ENCODE measurements at regions not wholly inside any gene's neighbourhood (a gene's known extent, or its start where the extent isn't known, plus 50 kb on each side); places are given as distances from the start of the nearest gene placed in this dataset.

GRCh38 chr4:43550981-43551627 is 658.6 kb downstream of the GRXCR1 start:
- no peaks in the 10 kb centered on the region for H3K36me3 ChIP-seq (replicated peaks in 1 of 2; ENCODE audit: insufficient read depth in 1 of 2, low read depth in 2 of 2)
- ATAC-seq = no peak
- WGBS, 2 donors = 77 to 96% methylated on average over 9 to 22 of the region's 24 CpGs
- no peaks in the 10 kb centered on the region for H3K27me3 ChIP-seq
- H3K4me3 ChIP-seq = no peak overlapping the region
- no peaks in the 10 kb centered on the region for H3K4me1 ChIP-seq
- intact Hi-C loops (cut with DNase I) = no loop called here
- TF ChIP-seq POLR2A (IDR thresholded peaks at IDR 0.05) = no peak
- TF ChIP-seq CTCF (IDR thresholded peaks at IDR 0.05) = no peak
- DNase-seq = no peak
- no peaks in the 10 kb centered on the region for H3K9me3 ChIP-seq
- no peak overlapping the region for H3K27ac ChIP-seq

- intact Hi-C loops (cut with DNase I) = no loop called here
- TF ChIP-seq POLR2A (IDR thresholded peaks at IDR 0.05) = no peak
- no peak for TF ChIP-seq CTCF (IDR thresholded peaks at IDR 0.05)
- ATAC-seq (no peak), DNase-seq (no peak)
- 80 to 82% methylated on average over 1 of the region's 1 CpG for whole genome bisulfite sequencing, 2 donors
- Histone ChIP-seq H3K27ac (no peak overlapping the region), H3K36me3 (replicated peaks in 1 of 2; ENCODE audit: insufficient read depth in 1 of 2, low read depth in 2 of 2) (no peaks in the 10 kb centered on the region), H3K27me3 (no peaks in the 10 kb centered on the region), H3K4me1 (no peaks in the 10 kb centered on the region), H3K4me3 (no peak overlapping the region), H3K9me3 (no peaks in the 10 kb centered on the region)
These were observed 663.7 kb downstream of the GRXCR1 start for GRCh38 chr4:43556262-43556661.

GRCh38 chr4:43560047-43560446 is 667.5 kb downstream of the GRXCR1 start:
- no peak overlapping the region for H3K4me3 ChIP-seq
- 81 to 89% methylated on average over 1 of the region's 1 CpG for WGBS, 2 donors
- intact Hi-C loops (cut with DNase I) = no loop called here

GRCh38 chr4:43564107-43564506 is 671.6 kb downstream of the GRXCR1 start:
- no peaks in the 10 kb centered on the region for H3K36me3 ChIP-seq (replicated peaks in 1 of 2; ENCODE audit: insufficient read depth in 1 of 2, low read depth in 2 of 2)
- H3K27me3 ChIP-seq = no peaks in the 10 kb centered on the region
- 27 to 51% methylated on average over 1 of the region's 1 CpG for WGBS, 2 donors
- DNase-seq (no peak), ATAC-seq (no peak)
- no peaks in the 10 kb centered on the region for H3K4me1 ChIP-seq
- TF ChIP-seq POLR2A (IDR thresholded peaks at IDR 0.05) = no peak
- no peak for TF ChIP-seq CTCF (IDR thresholded peaks at IDR 0.05)
- no peaks in the 10 kb centered on the region for H3K9me3 ChIP-seq
- H3K27ac ChIP-seq = no peak overlapping the region
- intact Hi-C loops (cut with DNase I) = no loop called here
- H3K4me3 ChIP-seq = no peak overlapping the region

More at GRCh38 chr4:43560047-43560446, 667.5 kb downstream of the GRXCR1 start:
- Histone ChIP-seq H3K27ac (no peak overlapping the region), H3K36me3 (replicated peaks in 1 of 2; ENCODE audit: insufficient read depth in 1 of 2, low read depth in 2 of 2) (no peaks in the 10 kb centered on the region), H3K9me3 (no peaks in the 10 kb centered on the region), H3K27me3 (no peaks in the 10 kb centered on the region), H3K4me1 (no peaks in the 10 kb centered on the region)
- ATAC-seq (no peak), DNase-seq (no peak)
- TF ChIP-seq POLR2A (IDR thresholded peaks at IDR 0.05) (no peak), CTCF (IDR thresholded peaks at IDR 0.05) (no peak)

GRCh38 chr4:43564591-43564990 is 672.1 kb downstream of the GRXCR1 start:
- TF ChIP-seq CTCF (IDR thresholded peaks at IDR 0.05) = no peak
- no peaks in the 10 kb centered on the region for H3K36me3 ChIP-seq (replicated peaks in 1 of 2; ENCODE audit: insufficient read depth in 1 of 2, low read depth in 2 of 2)
- no peaks in the 10 kb centered on the region for H3K4me1 ChIP-seq
- no peak overlapping the region for H3K4me3 ChIP-seq
- no peaks in the 10 kb centered on the region for H3K27me3 ChIP-seq
- ATAC-seq (no peak), DNase-seq (no peak)
- H3K9me3 ChIP-seq = no peaks in the 10 kb centered on the region
- intact Hi-C loops (cut with DNase I) = no loop called here
- H3K27ac ChIP-seq = no peak overlapping the region

All from body of pancreas (tissue), 4 donors.